Tibial nerve (tissue), 3 donors: ENCODE measurements at regions not wholly inside any gene's neighbourhood (a gene's known extent, or its start where the extent isn't known, plus 50 kb on each side); places are given as distances from the start of the nearest gene placed in this dataset.

Source experiments
- CTCF ChIP-seq, 5 experiments: fragments of 200-600 bp in 3 of 5; fragments of 450-650 bp in 2 of 5; sonication (generic) in 3 of 5; IDR thresholded peaks; one replicate each; pipeline ENCODE4 v1.5.1; 2016 to 2019; ENCODE audit warnings: antibody characterized with exemption in 5 of 5, mild to moderate bottlenecking in 3 of 5, moderate library complexity in 2 of 5
- POLR2A ChIP-seq, 2 donors: fragments of 450-650 bp; IDR thresholded peaks; one replicate each; pipeline ENCODE4 v1.6.1; 2017; ENCODE audit warnings: antibody characterized with exemption in 2 of 2, mild to moderate bottlenecking in 2 of 2, moderate library complexity in 2 of 2

- TF ChIP-seq CTCF (IDR thresholded peaks at IDR 0.05) (no peak), POLR2A (IDR thresholded peaks at IDR 0.05) (no peak)
These were observed 762.5 kb downstream of the SORCS1 start for GRCh38 chr10:106401967-106402366.
